ENCODE measurements at regions not wholly inside any gene's neighbourhood (a gene's known extent, or its start where the extent isn't known, plus 50 kb on each side); places are given as distances from the start of the nearest gene placed in this dataset.

DNA sequence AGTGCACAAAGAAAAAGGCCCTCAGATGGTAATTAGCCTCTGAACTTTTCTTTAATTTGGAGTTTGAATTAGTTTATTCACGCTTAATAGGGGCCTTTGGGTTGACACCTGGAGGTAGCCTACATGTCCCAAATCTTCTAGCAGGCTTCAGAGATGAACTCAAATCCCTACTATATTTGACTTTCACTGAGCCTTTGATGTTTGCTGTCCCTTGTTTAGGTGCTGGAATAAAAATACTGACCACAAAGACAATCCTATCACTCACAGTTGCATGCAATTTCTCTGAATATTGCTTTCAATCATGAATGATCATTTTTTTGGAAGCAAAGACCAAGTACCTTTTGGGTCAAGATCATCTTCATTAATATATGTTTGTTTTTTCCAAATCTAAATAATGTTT, 564.0 kb upstream of the FANCL start:
- Histone ChIP-seq H2AFZ (ENCODE audit: low read depth, low read length) (no peak overlapping the region), H3K4me1 (ENCODE audit: low read length) (peaks cover 16% of the 10 kb centered on the region), H3K79me2 (ENCODE audit: low read length) (no peaks in the 10 kb centered on the region), H3K27me3 (ENCODE audit: low read depth, low read length) (no peaks in the 10 kb centered on the region), H3K36me3 (replicated peaks; ENCODE audit: low read depth, low read length) (no peaks in the 10 kb centered on the region), H3K9ac (ENCODE audit: low read length) (no peak overlapping the region), H3K4me3 (ENCODE audit: low read length) (no peak overlapping the region), H3K9me3 (ENCODE audit: insufficient read depth, low read length) (no peaks in the 10 kb centered on the region), H3K4me2 (ENCODE audit: low read length) (no peak overlapping the region), H4K20me1 (ENCODE audit: insufficient read depth, low read length) (no peaks in the 10 kb centered on the region), H3K27ac (ENCODE audit: low read length) (no peak overlapping the region)
- no peak for TF ChIP-seq EZH2phosphoT487 (IDR thresholded peaks at IDR 0.05; ENCODE audit: low read depth)
- TF ChIP-seq, protein P1, sequence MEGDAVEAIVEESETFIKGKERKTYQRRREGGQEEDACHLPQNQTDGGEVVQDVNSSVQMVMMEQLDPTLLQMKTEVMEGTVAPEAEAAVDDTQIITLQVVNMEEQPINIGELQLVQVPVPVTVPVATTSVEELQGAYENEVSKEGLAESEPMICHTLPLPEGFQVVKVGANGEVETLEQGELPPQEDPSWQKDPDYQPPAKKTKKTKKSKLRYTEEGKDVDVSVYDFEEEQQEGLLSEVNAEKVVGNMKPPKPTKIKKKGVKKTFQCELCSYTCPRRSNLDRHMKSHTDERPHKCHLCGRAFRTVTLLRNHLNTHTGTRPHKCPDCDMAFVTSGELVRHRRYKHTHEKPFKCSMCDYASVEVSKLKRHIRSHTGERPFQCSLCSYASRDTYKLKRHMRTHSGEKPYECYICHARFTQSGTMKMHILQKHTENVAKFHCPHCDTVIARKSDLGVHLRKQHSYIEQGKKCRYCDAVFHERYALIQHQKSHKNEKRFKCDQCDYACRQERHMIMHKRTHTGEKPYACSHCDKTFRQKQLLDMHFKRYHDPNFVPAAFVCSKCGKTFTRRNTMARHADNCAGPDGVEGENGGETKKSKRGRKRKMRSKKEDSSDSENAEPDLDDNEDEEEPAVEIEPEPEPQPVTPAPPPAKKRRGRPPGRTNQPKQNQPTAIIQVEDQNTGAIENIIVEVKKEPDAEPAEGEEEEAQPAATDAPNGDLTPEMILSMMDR (IDR thresholded peaks at IDR 0.05; ENCODE audit: low read depth, low read length) = no peak

DNA sequence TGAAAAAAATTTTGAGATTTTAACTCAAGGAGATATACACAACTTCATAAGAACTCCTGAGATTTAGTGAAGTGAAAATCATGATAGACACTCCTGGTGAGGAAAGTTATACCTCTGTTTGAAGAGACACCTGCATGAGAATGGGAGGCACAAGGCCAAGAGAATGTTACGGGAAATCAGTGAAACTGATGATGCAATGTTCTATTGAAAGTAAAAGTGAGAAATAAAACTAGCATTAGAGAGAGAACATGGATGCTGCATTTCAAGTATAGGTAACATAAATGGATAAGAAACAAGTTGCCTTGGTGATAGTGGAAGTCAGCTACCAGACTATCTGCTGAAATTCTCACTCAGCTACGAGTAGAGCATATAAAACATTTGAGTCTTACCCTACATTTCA, 562.1 kb upstream of the FANCL start:
- TF ChIP-seq, protein P1 (IDR thresholded peaks at IDR 0.05; ENCODE audit: low read depth, low read length) = no peak
- TF ChIP-seq EZH2phosphoT487 (IDR thresholded peaks at IDR 0.05; ENCODE audit: low read depth) = no peak
- Histone ChIP-seq H4K20me1 (ENCODE audit: insufficient read depth, low read length) (no peaks in the 10 kb centered on the region), H3K79me2 (ENCODE audit: low read length) (no peaks in the 10 kb centered on the region), H3K27ac (ENCODE audit: low read length) (no peak overlapping the region; the same call in 1 of the 2 replicates), H3K36me3 (replicated peaks; ENCODE audit: low read depth, low read length) (no peaks in the 10 kb centered on the region), H3K4me1 (ENCODE audit: low read length) (peaks cover 16% of the 10 kb centered on the region), H3K9me3 (ENCODE audit: insufficient read depth, low read length) (no peaks in the 10 kb centered on the region), H3K4me2 (ENCODE audit: low read length) (peak overlapping the region; percentile 51), H3K27me3 (ENCODE audit: low read depth, low read length) (no peaks in the 10 kb centered on the region), H3K4me3 (ENCODE audit: low read length) (peak overlapping the region; percentile 5; the same call in 1 of the 2 replicates), H3K9ac (ENCODE audit: low read length) (no peak overlapping the region), H2AFZ (ENCODE audit: low read depth, low read length) (peak overlapping the region; percentile 14; the same call in 1 of the 2 replicates)

DNA sequence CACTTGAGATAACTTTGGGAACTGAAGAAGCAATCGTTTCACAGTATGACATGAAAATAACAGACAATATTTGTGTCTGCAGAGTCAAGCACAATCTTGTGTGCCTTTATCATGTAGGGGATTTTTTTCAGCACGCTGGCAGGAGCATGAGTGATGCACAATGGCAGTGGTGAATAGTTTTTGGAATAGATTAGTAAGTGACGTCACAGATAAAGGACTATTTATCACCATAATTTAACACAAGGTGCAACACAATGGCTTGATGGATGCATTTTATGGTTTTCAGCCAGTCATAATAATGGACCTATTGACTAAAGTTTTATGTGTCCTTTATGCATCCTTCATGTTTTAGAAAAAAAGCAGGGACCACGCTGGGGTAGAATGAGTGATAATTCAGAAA, 559.8 kb upstream of the FANCL start:
- H3K4me2 ChIP-seq (ENCODE audit: low read length) = no peak overlapping the region
- peaks cover 16% of the 10 kb centered on the region for H3K4me1 ChIP-seq (ENCODE audit: low read length)
- H4K20me1 ChIP-seq (ENCODE audit: insufficient read depth, low read length) = no peaks in the 10 kb centered on the region
- H2AFZ ChIP-seq (ENCODE audit: low read depth, low read length) = no peak overlapping the region
- no peak overlapping the region for H3K9ac ChIP-seq (ENCODE audit: low read length)
- no peak overlapping the region for H3K27ac ChIP-seq (ENCODE audit: low read length)
- no peaks in the 10 kb centered on the region for H3K9me3 ChIP-seq (ENCODE audit: insufficient read depth, low read length)
- H3K79me2 ChIP-seq (ENCODE audit: low read length) = no peaks in the 10 kb centered on the region
- H3K4me3 ChIP-seq (ENCODE audit: low read length) = no peak overlapping the region
- TF ChIP-seq, protein P1 (IDR thresholded peaks at IDR 0.05; ENCODE audit: low read depth, low read length) = no peak
- no peak for TF ChIP-seq EZH2phosphoT487 (IDR thresholded peaks at IDR 0.05; ENCODE audit: low read depth)
- no peaks in the 10 kb centered on the region for H3K36me3 ChIP-seq (replicated peaks; ENCODE audit: low read depth, low read length)
- no peaks in the 10 kb centered on the region for H3K27me3 ChIP-seq (ENCODE audit: low read depth, low read length)

DNA sequence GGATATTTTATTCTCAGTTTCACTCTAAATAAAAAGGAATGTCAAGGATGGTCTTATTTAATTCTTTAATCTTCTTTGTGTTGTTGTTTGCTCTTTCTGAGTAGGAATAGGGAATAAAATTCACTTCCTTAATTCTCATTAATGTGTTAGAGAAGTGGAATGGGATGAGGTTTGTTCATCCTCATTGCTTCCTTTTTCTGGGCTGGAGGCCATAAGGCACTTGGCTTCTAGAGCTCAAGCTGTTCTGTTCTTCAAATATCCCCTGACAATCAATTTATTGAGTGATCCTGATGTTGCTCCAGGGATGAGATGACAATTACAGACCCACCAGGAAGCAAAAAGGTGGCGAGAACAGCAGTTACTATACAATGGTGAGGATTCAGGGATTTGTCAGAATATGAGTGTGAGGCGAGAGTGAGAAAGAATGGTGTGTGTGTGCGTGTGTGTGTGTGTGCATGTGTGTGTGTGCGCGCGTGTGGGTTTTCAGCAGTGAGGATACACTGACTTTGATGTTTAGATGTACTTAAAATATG, 557.6 kb upstream of the FANCL start:
- H3K27me3 ChIP-seq (ENCODE audit: low read depth, low read length) = no peaks in the 10 kb centered on the region
- peaks cover 21% of the 10 kb centered on the region for H3K4me1 ChIP-seq (ENCODE audit: low read length)
- TF ChIP-seq EZH2phosphoT487 (IDR thresholded peaks at IDR 0.05; ENCODE audit: low read depth) = no peak
- TF ChIP-seq, protein P1 (IDR thresholded peaks at IDR 0.05; ENCODE audit: low read depth, low read length) = no peak
- no peak overlapping the region for H3K9ac ChIP-seq (ENCODE audit: low read length)
- no peak overlapping the region for H3K4me3 ChIP-seq (ENCODE audit: low read length)
- no peaks in the 10 kb centered on the region for H3K79me2 ChIP-seq (ENCODE audit: low read length)
- no peak overlapping the region for H3K27ac ChIP-seq (ENCODE audit: low read length)
- H4K20me1 ChIP-seq (ENCODE audit: insufficient read depth, low read length) = no peaks in the 10 kb centered on the region
- no peak overlapping the region for H2AFZ ChIP-seq (ENCODE audit: low read depth, low read length)
- H3K36me3 ChIP-seq (replicated peaks; ENCODE audit: low read depth, low read length) = no peaks in the 10 kb centered on the region
- H3K9me3 ChIP-seq (ENCODE audit: insufficient read depth, low read length) = no peaks in the 10 kb centered on the region
- H3K4me2 ChIP-seq (ENCODE audit: low read length) = no peak overlapping the region

Data from OCI-LY3 (cell line).